NT2/D1 (cell line): ENCODE measurements at regions not wholly inside any gene's neighbourhood (a gene's known extent, or its start where the extent isn't known, plus 50 kb on each side); places are given as distances from the start of the nearest gene placed in this dataset.

Source experiments
- SUZ12 ChIP-seq: IDR thresholded peaks from 2 replicates; pipeline ENCODE4 v1.6.1; 2011; ENCODE audit not compliant: insufficient read length, insufficient read depth; ENCODE audit errors: extremely low read depth
- YY1 ChIP-seq: IDR thresholded peaks from 2 replicates; pipeline ENCODE4 v1.6.1; 2011; ENCODE audit not compliant: insufficient read length, insufficient read depth

DNA sequence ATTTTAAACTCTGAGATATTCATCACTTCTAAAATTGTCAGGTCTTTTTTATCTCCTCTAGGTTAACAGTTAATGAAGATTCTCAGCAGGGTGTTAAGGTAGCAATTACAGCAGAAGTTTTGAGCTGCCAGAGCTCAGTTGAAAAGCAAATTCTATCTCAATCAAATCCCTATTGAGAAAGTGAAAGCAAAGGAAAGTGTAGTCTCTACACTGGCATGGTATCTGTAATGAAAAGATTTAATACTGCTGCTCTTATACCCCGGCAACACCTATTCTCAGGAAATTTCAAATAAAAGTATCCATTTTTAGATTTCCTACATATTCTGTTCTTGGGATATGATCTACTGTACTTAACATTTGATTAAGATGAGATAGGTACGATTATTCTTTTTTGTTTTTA lies 913.5 kb downstream of the MRPL39 start:
- no peak for TF ChIP-seq YY1
- TF ChIP-seq SUZ12 = no peak
